Mesothelial cell of epicardium (in vitro differentiated cells): ENCODE measurements at regions not wholly inside any gene's neighbourhood (a gene's known extent, or its start where the extent isn't known, plus 50 kb on each side); places are given as distances from the start of the nearest gene placed in this dataset.

Experiments used
- DNase-seq, 2 experiments: peaks; one replicate each; pipeline ENCODE4 v3.0.0; 2021; ENCODE audit warnings: low spot score in 2 of 2; ENCODE audit not compliant: unreplicated experiment in 2 of 2
- H3K27ac Mint-ChIP-seq: 2 replicates; pipeline ENCODE4 v1.8.0; 2021; ENCODE audit warnings: mixed read lengths
- H3K27me3 Mint-ChIP-seq: 2 replicates; pipeline ENCODE4 v1.8.0; 2021; ENCODE audit warnings: low read depth, mixed read lengths
- H3K36me3 Mint-ChIP-seq: 2 replicates; pipeline ENCODE4 v1.8.0; 2021; ENCODE audit warnings: mixed read lengths
- H3K4me1 Mint-ChIP-seq: 2 replicates; pipeline ENCODE4 v1.8.0; 2021; ENCODE audit warnings: mixed read lengths
- H3K4me3 Mint-ChIP-seq: 2 replicates; pipeline ENCODE4 v1.8.0; 2021; ENCODE audit warnings: mild to moderate bottlenecking, moderate library complexity, mixed read lengths
- H3K9me3 Mint-ChIP-seq: 2 replicates; pipeline ENCODE4 v1.8.0; 2021; ENCODE audit warnings: mixed read lengths
- CTCF ChIP-seq: fragments of 200-600 bp; sonication (generic); IDR thresholded peaks from one replicate; pipeline ENCODE4 v1.5.0; 2021; ENCODE audit warnings: antibody characterized with exemption; ENCODE audit not compliant: unreplicated experiment

GRCh38 chr1:198861636-198862035, 222.8 kb downstream of the PTPRC start:
- no peak for TF ChIP-seq CTCF
- peaks cover under 1% of the 10 kb centered on the region for H3K9me3 Mint-ChIP-seq
- peaks cover 21% of the 10 kb centered on the region for H3K36me3 Mint-ChIP-seq
- H3K4me1 Mint-ChIP-seq = peaks cover 14% of the 10 kb centered on the region
- H3K4me3 Mint-ChIP-seq = no peak overlapping the region
- H3K27ac Mint-ChIP-seq = no peak overlapping the region
- no peak for DNase-seq
- no peaks in the 10 kb centered on the region for H3K27me3 Mint-ChIP-seq

GRCh38 chr1:198864695-198865094, 225.9 kb downstream of the PTPRC start:
- peaks cover 17% of the 10 kb centered on the region for H3K4me1 Mint-ChIP-seq
- H3K27ac Mint-ChIP-seq = no peak overlapping the region
- peaks cover 1% of the 10 kb centered on the region for H3K36me3 Mint-ChIP-seq
- no peaks in the 10 kb centered on the region for H3K27me3 Mint-ChIP-seq
- no peak for TF ChIP-seq CTCF
- no peak for DNase-seq
- H3K9me3 Mint-ChIP-seq = no peaks in the 10 kb centered on the region
- H3K4me3 Mint-ChIP-seq = no peak overlapping the region

- Mint-ChIP-seq H3K27me3 (no peaks in the 10 kb centered on the region), H3K27ac (no peak overlapping the region), H3K4me3 (no peak overlapping the region), H3K36me3 (peaks cover 1% of the 10 kb centered on the region), H3K4me1 (peaks cover 17% of the 10 kb centered on the region), H3K9me3 (no peaks in the 10 kb centered on the region)
- TF ChIP-seq CTCF = no peak
- no peak for DNase-seq
Measured at GRCh38 chr1:198865319-198865718, 226.5 kb downstream of the PTPRC start.

- H3K4me1 Mint-ChIP-seq = peaks cover 10% of the 10 kb centered on the region
- no peak for DNase-seq
- H3K36me3 Mint-ChIP-seq = peaks cover 15% of the 10 kb centered on the region
- H3K9me3 Mint-ChIP-seq = no peaks in the 10 kb centered on the region
- H3K27ac Mint-ChIP-seq = no peak overlapping the region
- H3K4me3 Mint-ChIP-seq = no peak overlapping the region
- TF ChIP-seq CTCF = no peak
- no peaks in the 10 kb centered on the region for H3K27me3 Mint-ChIP-seq
Measured at GRCh38 chr1:198867182-198867581, 228.3 kb downstream of the PTPRC start.

GRCh38 chr1:198873696-198874230, 234.9 kb downstream of the PTPRC start:
- no peak for TF ChIP-seq CTCF
- DNase-seq = no peak
- no peaks in the 10 kb centered on the region for H3K27me3 Mint-ChIP-seq
- H3K4me3 Mint-ChIP-seq = no peak overlapping the region
- peaks cover 44% of the 10 kb centered on the region for H3K36me3 Mint-ChIP-seq
- H3K4me1 Mint-ChIP-seq = peaks cover 6% of the 10 kb centered on the region
- no peak overlapping the region for H3K27ac Mint-ChIP-seq
- peaks cover 13% of the 10 kb centered on the region for H3K9me3 Mint-ChIP-seq

GRCh38 chr1:198876371-198876871, 237.6 kb downstream of the PTPRC start:
- peak overlapping the region; percentile 59 for H3K27ac Mint-ChIP-seq
- no peak for TF ChIP-seq CTCF
- no peaks in the 10 kb centered on the region for H3K27me3 Mint-ChIP-seq
- H3K4me1 Mint-ChIP-seq = peaks cover 9% of the 10 kb centered on the region
- peaks cover 52% of the 10 kb centered on the region for H3K36me3 Mint-ChIP-seq
- H3K4me3 Mint-ChIP-seq = no peak overlapping the region
- DNase-seq = no peak
- peaks cover 17% of the 10 kb centered on the region for H3K9me3 Mint-ChIP-seq
